ENCODE measurements at regions not wholly inside any gene's neighbourhood (a gene's known extent, or its start where the extent isn't known, plus 50 kb on each side); places are given as distances from the start of the nearest gene placed in this dataset.

- POLR2A ChIA-PET: no interaction called here
- TF ChIP-seq CTCF (conservative IDR thresholded peaks at IDR 0.05; ENCODE audit: low read length): no peak
- no peak for TF ChIP-seq EZH2phosphoT487 (IDR thresholded peaks at IDR 0.05; ENCODE audit: borderline replicate concordance, low read depth, low read length)
- Histone ChIP-seq H4K20me1 (ENCODE audit: insufficient read depth, low read length) (no peaks in the 10 kb centered on the region), H3K27ac (ENCODE audit: low read depth, low read length, poor library complexity, severe bottlenecking) (no peak overlapping the region), H2AFZ (ENCODE audit: low read length) (no peak overlapping the region), H3K9me2 (ENCODE audit: insufficient read depth, low read length) (no peaks in the 10 kb centered on the region), H3K9me3 (ENCODE audit: low read length) (no peaks in the 10 kb centered on the region), H3K79me2 (ENCODE audit: insufficient read depth, low read depth, low read length) (no peaks in the 10 kb centered on the region), H3K36me3 (ENCODE audit: insufficient read depth, low read length) (no peaks in the 10 kb centered on the region), H3K4me1 (ENCODE audit: insufficient read depth, low read length, poor library complexity, severe bottlenecking) (no peaks in the 10 kb centered on the region), H3K4me2 (ENCODE audit: low read length) (no peak overlapping the region), H3K4me3 (ENCODE audit: low read depth, low read length, poor library complexity, severe bottlenecking) (no peak overlapping the region)
- no TSS peak for BruUV-seq (replicated peaks)
- CTCF ChIA-PET (ENCODE audit: unreplicated experiment): no interaction called here
- DNase-seq (ENCODE audit: low spot score): no peak
- intact Hi-C loops (cut with micrococcal nuclease; ENCODE audit: unreplicated experiment): no loop called here
These were observed 336.8 kb upstream of the SALL1 start for GRCh38 chr16:51487880-51488279.

- no peak for DNase-seq (ENCODE audit: low spot score)
- H3K4me1 ChIP-seq (ENCODE audit: insufficient read depth, low read length, poor library complexity, severe bottlenecking): no peaks in the 10 kb centered on the region
- no peaks in the 10 kb centered on the region for H4K20me1 ChIP-seq (ENCODE audit: insufficient read depth, low read length)
- CTCF ChIA-PET (ENCODE audit: unreplicated experiment): no interaction called here
- H3K36me3 ChIP-seq (ENCODE audit: insufficient read depth, low read length): no peaks in the 10 kb centered on the region
- H3K9me2 ChIP-seq (ENCODE audit: insufficient read depth, low read length): no peaks in the 10 kb centered on the region
- BruUV-seq (replicated peaks): no TSS peak
- H3K4me2 ChIP-seq (ENCODE audit: low read length): no peak overlapping the region
- no peak overlapping the region for H3K4me3 ChIP-seq (ENCODE audit: low read depth, low read length, poor library complexity, severe bottlenecking)
- no peaks in the 10 kb centered on the region for H3K79me2 ChIP-seq (ENCODE audit: insufficient read depth, low read depth, low read length)
- no peak overlapping the region for H3K27ac ChIP-seq (ENCODE audit: low read depth, low read length, poor library complexity, severe bottlenecking)
- TF ChIP-seq EZH2phosphoT487 (IDR thresholded peaks at IDR 0.05; ENCODE audit: borderline replicate concordance, low read depth, low read length): no peak
- no peak for TF ChIP-seq CTCF (conservative IDR thresholded peaks at IDR 0.05; ENCODE audit: low read length)
- POLR2A ChIA-PET: interaction anchor here (0.7 kb wide), 1 partner anchor 627 kb away, joined by 4 read pairs; no protein-coding TSS in a partner anchor
- no peaks in the 10 kb centered on the region for H3K9me3 ChIP-seq (ENCODE audit: low read length)
- intact Hi-C loops (cut with micrococcal nuclease; ENCODE audit: unreplicated experiment): no loop called here
- no peak overlapping the region for H2AFZ ChIP-seq (ENCODE audit: low read length)
These were observed 323.5 kb upstream of the SALL1 start for GRCh38 chr16:51474414-51475091.

GRCh38 chr16:51473091-51473490, 322.0 kb upstream of the SALL1 start:
- no peak for DNase-seq (ENCODE audit: low spot score)
- Histone ChIP-seq H2AFZ (ENCODE audit: low read length) (no peak overlapping the region), H3K79me2 (ENCODE audit: insufficient read depth, low read depth, low read length) (no peaks in the 10 kb centered on the region), H3K36me3 (ENCODE audit: insufficient read depth, low read length) (no peaks in the 10 kb centered on the region), H3K27ac (ENCODE audit: low read depth, low read length, poor library complexity, severe bottlenecking) (no peak overlapping the region), H3K9me3 (ENCODE audit: low read length) (no peaks in the 10 kb centered on the region), H3K4me1 (ENCODE audit: insufficient read depth, low read length, poor library complexity, severe bottlenecking) (no peaks in the 10 kb centered on the region), H3K4me2 (ENCODE audit: low read length) (no peak overlapping the region), H4K20me1 (ENCODE audit: insufficient read depth, low read length) (no peaks in the 10 kb centered on the region), H3K9me2 (ENCODE audit: insufficient read depth, low read length) (no peaks in the 10 kb centered on the region), H3K4me3 (ENCODE audit: low read depth, low read length, poor library complexity, severe bottlenecking) (no peak overlapping the region)
- BruUV-seq (replicated peaks): no TSS peak
- CTCF ChIA-PET (ENCODE audit: unreplicated experiment): no interaction called here
- intact Hi-C loops (cut with micrococcal nuclease; ENCODE audit: unreplicated experiment): no loop called here
- POLR2A ChIA-PET: no interaction called here
- TF ChIP-seq EZH2phosphoT487 (IDR thresholded peaks at IDR 0.05; ENCODE audit: borderline replicate concordance, low read depth, low read length): no peak
- TF ChIP-seq CTCF (conservative IDR thresholded peaks at IDR 0.05; ENCODE audit: low read length): no peak

Measured in OCI-LY7 (cell line).